Glomerular endothelial cell (primary cell): ENCODE measurements at regions not wholly inside any gene's neighbourhood (a gene's known extent, or its start where the extent isn't known, plus 50 kb on each side); places are given as distances from the start of the nearest gene placed in this dataset.
"Not testable (repeated sequence)": the region's sequence is repeated elsewhere in the genome, so short reads cannot be mapped to it uniquely, and the experiment has no call there.

Experiments
- DNase-seq: peaks from one replicate; pipeline ENCODE4 v3.0.0-alpha.2; 2011; ENCODE audit warnings: low read depth, low spot score; ENCODE audit errors: extremely low read depth

- DNase-seq = no peak
Observed at GRCh38 chr2:8355102-8355859, 326.6 kb upstream of the ID2 start.

- no peak for DNase-seq
Observed at GRCh38 chr2:8357738-8358518, 323.9 kb upstream of the ID2 start.

- no peak for DNase-seq
Observed at GRCh38 chr2:8361930-8362329, 319.9 kb upstream of the ID2 start.

- no peak for DNase-seq
Observed at GRCh38 chr2:8363161-8363560, 318.7 kb upstream of the ID2 start.

GRCh38 chr2:8364668-8365067 lies 317.2 kb upstream of the ID2 start:
- DNase-seq = no peak

GRCh38 chr2:8365331-8365910 lies 316.4 kb upstream of the ID2 start:
- no peak for DNase-seq

GRCh38 chr2:8367833-8368232 lies 314.0 kb upstream of the ID2 start:
- no peak for DNase-seq

- DNase-seq = no peak
Observed at GRCh38 chr2:8368463-8368862, 313.4 kb upstream of the ID2 start.

- no peak for DNase-seq
Observed at GRCh38 chr2:8369522-8369921, 312.3 kb upstream of the ID2 start.

GRCh38 chr2:8370258-8370802 lies 311.5 kb upstream of the ID2 start:
- DNase-seq = no peak

- DNase-seq = no peak
Observed at GRCh38 chr2:8371653-8372052, 310.2 kb upstream of the ID2 start.

- no peak for DNase-seq
Observed at GRCh38 chr2:8374782-8375181, 307.1 kb upstream of the ID2 start.

GRCh38 chr2:8376603-8377410 lies 305.0 kb upstream of the ID2 start:
- no peak for DNase-seq

- no peak for DNase-seq
Observed at GRCh38 chr2:8378016-8378810, 303.6 kb upstream of the ID2 start.

- DNase-seq = no peak
Observed at GRCh38 chr2:8379128-8379527, 302.7 kb upstream of the ID2 start.

- no peak for DNase-seq
Observed at GRCh38 chr2:8379549-8379948, 302.3 kb upstream of the ID2 start.

- DNase-seq = no peak
Observed at GRCh38 chr2:8380026-8380425, 301.8 kb upstream of the ID2 start.

GRCh38 chr2:8380566-8380965 lies 301.3 kb upstream of the ID2 start:
- no peak for DNase-seq

GRCh38 chr2:8382485-8382884 lies 299.4 kb upstream of the ID2 start:
- no peak for DNase-seq

GRCh38 chr2:8386748-8387147 lies 295.1 kb upstream of the ID2 start:
- not testable (repeated sequence) for DNase-seq
